OCI-LY1 (cell line): ENCODE measurements at regions not wholly inside any gene's neighbourhood (a gene's known extent, or its start where the extent isn't known, plus 50 kb on each side); places are given as distances from the start of the nearest gene placed in this dataset.

ENCODE experiments used
- H2AFZ ChIP-seq: fragments of 200-600 bp; sonication (generic), shearing (Covaris generic); 2 replicates; pipeline ENCODE4 v1.6.0; 2014; ENCODE audit warnings: antibody characterized with exemption, mild to moderate bottlenecking, low read length
- H3F3A ChIP-seq: fragments of 200-600 bp; sonication (generic), shearing (Covaris generic); 2 replicates; pipeline ENCODE4 v1.6.0; 2014; ENCODE audit warnings: mild to moderate bottlenecking, antibody characterized with exemption, low read length, moderate library complexity; ENCODE audit not compliant: insufficient read depth
- H3K27ac ChIP-seq: fragments of 200-600 bp; sonication (generic); 2 replicates; pipeline ENCODE4 v1.5.1; 2014; ENCODE audit warnings: low read length, mixed run types, mild to moderate bottlenecking, low read depth; ENCODE audit not compliant: poor library complexity, severe bottlenecking
- H3K27me3 ChIP-seq: fragments of 200-600 bp; sonication (generic); 2 replicates; pipeline ENCODE4 v1.6.0; 2014; ENCODE audit warnings: antibody characterized with exemption, mild to moderate bottlenecking, low read length, moderate library complexity; ENCODE audit not compliant: insufficient read depth
- H3K36me3 ChIP-seq: fragments of 200-600 bp; sonication (generic); 2 replicates; pipeline ENCODE4 v1.6.1; 2014; ENCODE audit warnings: mild to moderate bottlenecking, antibody characterized with exemption, low read length, moderate library complexity, mixed read lengths; ENCODE audit not compliant: insufficient read depth
- H3K4me1 ChIP-seq: fragments of 200-600 bp; sonication (generic); 2 replicates; pipeline ENCODE4 v1.5.1; 2014; ENCODE audit warnings: mild to moderate bottlenecking, low read length, moderate library complexity; ENCODE audit not compliant: insufficient read depth, severe bottlenecking
- H3K4me2 ChIP-seq: fragments of 200-600 bp; sonication (generic), shearing (Covaris generic); 2 replicates; pipeline ENCODE4 v1.6.1; 2014; ENCODE audit warnings: low read length
- H3K4me3 ChIP-seq: fragments of 200-600 bp; sonication (generic); 2 replicates; pipeline ENCODE4 v1.5.1; 2014; ENCODE audit warnings: low read length, low read depth, mild to moderate bottlenecking, mixed read lengths; ENCODE audit not compliant: poor library complexity, severe bottlenecking
- H3K79me2 ChIP-seq: fragments of 200-600 bp; shearing (Covaris generic); 2 replicates; pipeline ENCODE4 v1.6.1; 2016; ENCODE audit warnings: mixed run types, low read length, mixed read lengths; ENCODE audit not compliant: insufficient read depth
- H3K9ac ChIP-seq: fragments of 200-600 bp; sonication (generic), shearing (Covaris generic); 2 replicates; pipeline ENCODE4 v1.6.1; 2014; ENCODE audit warnings: mild to moderate bottlenecking, low read length, mixed read lengths
- H3K9me2 ChIP-seq: fragments of 200-600 bp; sonication (generic), shearing (Covaris generic); 2 replicates; pipeline ENCODE4 v1.6.1; 2014; ENCODE audit warnings: low read depth, mild to moderate bottlenecking, low read length, mixed read lengths
- H3K9me3 ChIP-seq: fragments of 200-600 bp; shearing (Covaris generic); 2 replicates; pipeline ENCODE4 v1.6.1; 2014; ENCODE audit warnings: low read length, mixed read lengths
- H4K20me1 ChIP-seq: fragments of 200-600 bp; sonication (generic), shearing (Covaris generic); 2 replicates; pipeline ENCODE4 v1.6.0; 2016; ENCODE audit warnings: mild to moderate bottlenecking, low read length; ENCODE audit not compliant: insufficient read depth
- CTCF ChIP-seq: fragments of 200-600 bp; sonication (generic), shearing (Covaris generic); IDR thresholded peaks from 2 replicates; pipeline ENCODE4 v1.5.1; 2017; ENCODE audit warnings: mild to moderate bottlenecking, antibody characterized with exemption, low read length, moderate library complexity, mixed read lengths
- EZH2 ChIP-seq: fragments of 200-600 bp; sonication (generic), shearing (Covaris generic); IDR thresholded peaks from 2 replicates; pipeline ENCODE4 v1.8.0; 2017; ENCODE audit warnings: borderline replicate concordance, mixed run types, mild to moderate bottlenecking, antibody characterized with exemption, low read length, moderate library complexity, mixed read lengths

- no peaks in the 10 kb centered on the region for H3K27me3 ChIP-seq
- no peak overlapping the region for H3K4me2 ChIP-seq
- no peak overlapping the region for H3K4me3 ChIP-seq
- no peaks in the 10 kb centered on the region for H3K9me2 ChIP-seq
- no peak overlapping the region for H2AFZ ChIP-seq
- H3F3A ChIP-seq: no peaks in the 10 kb centered on the region
- H4K20me1 ChIP-seq: no peaks in the 10 kb centered on the region
- H3K4me1 ChIP-seq: peaks cover 18% of the 10 kb centered on the region
- H3K79me2 ChIP-seq: no peaks in the 10 kb centered on the region
- H3K9me3 ChIP-seq: peaks cover 12% of the 10 kb centered on the region
- no peak overlapping the region for H3K9ac ChIP-seq
- TF ChIP-seq EZH2: no peak
- no peak for TF ChIP-seq CTCF
- H3K27ac ChIP-seq: no peak overlapping the region
- no peaks in the 10 kb centered on the region for H3K36me3 ChIP-seq
These were observed 203.0 kb upstream of the MAP3K1 start for GRCh38 chr5:56612353-56612752.

GRCh38 chr5:56610093-56610698, 205.2 kb upstream of the MAP3K1 start:
- H4K20me1 ChIP-seq: no peaks in the 10 kb centered on the region
- TF ChIP-seq EZH2 (no peak), CTCF (no peak)
- no peaks in the 10 kb centered on the region for H3K36me3 ChIP-seq
- H3F3A ChIP-seq: no peaks in the 10 kb centered on the region
- H3K27me3 ChIP-seq: no peaks in the 10 kb centered on the region
- no peaks in the 10 kb centered on the region for H3K79me2 ChIP-seq
- H3K9me2 ChIP-seq: no peaks in the 10 kb centered on the region
- H3K27ac ChIP-seq: no peak overlapping the region
- H2AFZ ChIP-seq: no peak overlapping the region
- peaks cover 18% of the 10 kb centered on the region for H3K4me1 ChIP-seq
- peaks cover 10% of the 10 kb centered on the region for H3K9me3 ChIP-seq
- no peak overlapping the region for H3K4me3 ChIP-seq
- H3K4me2 ChIP-seq: no peak overlapping the region
- H3K9ac ChIP-seq: no peak overlapping the region

- Histone ChIP-seq H3K9me3 (peaks cover 10% of the 10 kb centered on the region), H3K36me3 (no peaks in the 10 kb centered on the region), H3K27me3 (no peaks in the 10 kb centered on the region), H3K9ac (no peak overlapping the region; the same call in 1 of the 2 replicates), H3F3A (no peaks in the 10 kb centered on the region), H3K9me2 (no peaks in the 10 kb centered on the region), H4K20me1 (no peaks in the 10 kb centered on the region), H3K4me1 (peaks cover 18% of the 10 kb centered on the region), H3K27ac (peak overlapping the region; percentile 22), H3K4me3 (no peak overlapping the region), H3K79me2 (no peaks in the 10 kb centered on the region), H2AFZ (no peak overlapping the region), H3K4me2 (no peak overlapping the region; the same call in 1 of the 2 replicates)
- TF ChIP-seq CTCF (no peak), EZH2 (no peak)
These were observed 207.0 kb upstream of the MAP3K1 start for GRCh38 chr5:56608217-56608925.
